ENCODE measurements at regions not wholly inside any gene's neighbourhood (a gene's known extent, or its start where the extent isn't known, plus 50 kb on each side); places are given as distances from the start of the nearest gene placed in this dataset.
"Not testable (repeated sequence)": the region's sequence is repeated elsewhere in the genome, so short reads cannot be mapped to it uniquely, and the experiment has no call there.

DNA sequence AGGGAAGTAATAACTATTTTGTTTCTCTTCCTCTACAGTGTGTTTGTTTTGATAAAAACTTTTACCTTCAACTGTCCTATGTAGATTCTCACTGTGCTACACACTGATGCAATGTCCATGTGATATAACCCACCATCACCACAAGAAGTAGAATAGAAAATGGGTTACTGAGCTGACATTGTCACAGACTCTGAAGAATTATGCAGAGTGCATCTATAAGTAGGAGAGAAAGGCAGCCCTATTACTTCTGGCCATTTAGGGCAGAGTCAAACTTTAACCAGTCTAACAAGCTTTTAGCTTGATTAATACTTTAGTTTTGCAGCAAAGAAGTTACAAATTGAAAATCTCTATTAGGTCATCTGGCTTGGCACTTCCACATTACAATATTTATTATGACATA, 354.0 kb upstream of the CDH8 start:
- DNase-seq (ENCODE audit: low read depth), result no peak

DNA sequence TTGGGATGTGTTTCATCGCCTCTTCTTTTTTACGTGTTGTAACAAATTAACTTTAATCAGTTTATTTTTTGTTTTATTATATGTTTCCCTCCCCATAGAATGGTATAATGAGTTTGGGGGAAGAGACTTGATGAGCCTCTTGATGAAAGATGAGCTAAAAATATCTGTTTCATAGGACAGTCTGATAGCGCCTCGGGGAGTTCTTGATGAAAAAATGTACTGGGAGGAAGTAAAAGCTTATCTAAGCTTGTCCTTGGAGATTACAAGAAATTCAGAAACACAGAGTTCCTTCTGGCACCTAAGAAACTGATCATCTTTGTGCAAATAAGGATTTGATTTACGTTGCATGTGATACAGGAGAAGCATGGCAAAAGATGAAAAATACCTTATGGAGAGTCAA, 350.2 kb upstream of the CDH8 start:
- DNase-seq (ENCODE audit: low read depth), result no peak

- no peak for DNase-seq (ENCODE audit: low read depth)
These were observed 347.7 kb upstream of the CDH8 start for GRCh38 chr16:62383941-62384340.

DNA sequence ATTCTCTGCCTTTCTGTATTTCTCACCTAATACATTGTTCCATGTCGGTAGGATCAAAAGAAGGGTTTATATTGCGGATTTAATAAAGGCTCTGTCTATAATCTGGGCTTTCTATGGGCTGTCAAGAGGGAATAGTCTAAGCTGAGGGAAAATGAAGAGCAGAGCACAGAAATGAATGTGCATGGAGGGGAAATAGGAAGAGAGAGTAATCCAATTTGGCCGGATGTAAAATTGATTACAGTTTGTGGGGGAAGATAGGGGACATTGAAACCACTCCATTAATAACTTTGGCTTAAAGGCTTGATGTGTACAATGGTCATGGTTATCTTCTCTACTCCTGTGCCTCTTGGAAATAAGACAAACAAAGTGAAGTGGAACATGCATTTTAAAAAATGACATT, 334.2 kb upstream of the CDH8 start:
- no peak for DNase-seq (ENCODE audit: low read depth)

DNA sequence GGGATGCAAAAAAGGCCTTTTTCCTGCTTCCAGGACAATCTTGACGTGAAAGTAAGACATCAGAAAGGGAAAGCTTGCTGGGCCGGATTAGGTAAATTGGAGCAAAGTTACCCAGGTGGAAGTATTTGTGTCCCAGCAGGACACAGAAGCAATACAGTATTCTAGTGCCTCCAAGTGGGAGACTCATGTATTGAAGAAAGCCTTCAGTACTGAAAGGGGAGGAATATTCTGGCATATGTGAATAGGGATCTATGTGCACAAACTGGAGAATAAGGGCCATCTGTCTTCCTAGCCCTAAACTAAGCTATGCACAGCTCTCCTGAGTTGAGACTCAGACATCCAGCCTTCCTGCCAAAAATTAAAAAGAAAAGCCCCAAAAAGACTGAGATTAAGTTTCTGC, 327.3 kb upstream of the CDH8 start:
- no peak for DNase-seq (ENCODE audit: low read depth)

DNA sequence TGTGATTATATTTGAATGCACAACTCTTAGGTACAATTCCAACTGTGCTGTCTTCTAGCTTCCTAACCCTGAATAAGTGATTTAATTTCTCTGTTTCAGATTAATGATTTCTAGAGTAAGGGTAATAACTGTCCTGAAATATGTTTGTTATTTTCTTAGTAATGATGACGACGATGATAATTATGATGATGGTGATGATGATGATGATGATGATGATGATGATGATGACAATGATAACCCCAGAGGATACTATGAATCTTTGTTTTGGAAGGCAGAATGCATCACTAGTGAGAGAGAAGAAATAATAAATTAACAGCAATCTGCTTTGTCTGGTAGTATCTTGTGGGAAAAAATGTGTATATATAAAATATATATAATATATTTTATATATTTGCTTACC, 317.1 kb upstream of the CDH8 start:
- DNase-seq (ENCODE audit: low read depth), result no peak

DNA sequence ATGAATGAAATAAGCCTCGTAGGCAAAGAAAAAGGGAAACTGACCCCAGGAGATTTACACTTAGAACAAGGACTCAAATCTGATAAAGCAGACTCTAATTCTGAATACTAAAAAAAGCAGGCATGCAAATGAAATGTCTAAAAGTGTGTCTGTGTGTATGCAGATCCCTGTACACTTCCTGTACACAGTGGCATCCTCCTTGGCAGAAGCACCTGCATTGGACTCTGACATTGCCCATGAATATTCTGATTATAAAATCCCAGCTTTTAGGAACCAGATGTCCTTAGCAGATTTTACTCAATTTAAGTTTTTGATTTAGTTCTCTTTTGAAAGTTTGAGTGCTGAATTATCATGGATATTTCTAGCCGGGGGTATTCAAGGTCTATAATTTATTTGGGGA, 306.0 kb upstream of the CDH8 start:
- DNase-seq (ENCODE audit: low read depth), result no peak

GRCh38 chr16:62335356-62335755, 299.1 kb upstream of the CDH8 start:
- no peak for DNase-seq (ENCODE audit: low read depth)

GRCh38 chr16:62321606-62322005, 285.4 kb upstream of the CDH8 start:
- DNase-seq (ENCODE audit: low read depth), result no peak

DNA sequence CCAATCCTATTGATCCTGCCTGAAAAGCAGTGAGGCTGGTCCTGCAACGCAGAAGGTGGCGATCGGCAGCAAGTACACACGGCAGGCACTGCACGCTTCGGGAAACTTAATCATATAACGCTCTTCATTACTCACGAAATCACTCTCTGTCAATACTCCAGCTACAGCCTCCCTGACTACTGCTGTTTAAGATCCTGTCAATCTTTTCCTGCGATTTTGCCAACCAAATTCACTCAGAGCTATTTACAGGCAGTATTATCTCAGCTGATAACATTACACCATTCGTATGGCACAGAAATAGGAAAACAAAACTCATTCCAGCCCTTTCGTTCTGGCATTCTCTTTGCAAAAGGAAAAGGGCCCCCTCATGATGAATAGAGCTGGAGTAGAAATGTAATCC, 262.4 kb upstream of the CDH8 start:
- DNase-seq (ENCODE audit: low read depth), result no peak

GRCh38 chr16:62294213-62294972, 258.2 kb upstream of the CDH8 start:
- DNase-seq (ENCODE audit: low read depth), result no peak

GRCh38 chr16:62288990-62289629, 252.9 kb upstream of the CDH8 start:
- no peak for DNase-seq (ENCODE audit: low read depth)

DNA sequence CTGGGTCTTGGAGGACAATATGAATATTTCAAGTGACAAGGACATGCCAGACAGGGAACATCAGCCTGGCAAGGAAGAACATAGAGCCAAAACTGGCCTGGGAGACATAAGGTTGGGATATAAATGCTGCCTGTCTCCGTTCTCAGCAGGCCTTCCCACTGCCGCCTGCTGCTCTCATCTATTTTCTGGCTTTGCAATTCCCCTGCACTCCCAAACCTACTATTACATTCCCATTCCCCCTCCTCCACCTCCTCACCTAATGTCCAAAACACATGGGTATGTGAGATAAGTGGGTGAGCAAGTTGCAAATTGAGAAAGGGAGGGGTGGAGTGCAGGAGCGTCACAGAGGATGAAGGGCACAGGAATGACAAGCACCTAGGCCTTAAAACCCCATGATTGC, 244.3 kb upstream of the CDH8 start:
- DNase-seq (ENCODE audit: low read depth), result no peak

GRCh38 chr16:62277942-62278341, 241.7 kb upstream of the CDH8 start:
- no peak for DNase-seq (ENCODE audit: low read depth)

DNA sequence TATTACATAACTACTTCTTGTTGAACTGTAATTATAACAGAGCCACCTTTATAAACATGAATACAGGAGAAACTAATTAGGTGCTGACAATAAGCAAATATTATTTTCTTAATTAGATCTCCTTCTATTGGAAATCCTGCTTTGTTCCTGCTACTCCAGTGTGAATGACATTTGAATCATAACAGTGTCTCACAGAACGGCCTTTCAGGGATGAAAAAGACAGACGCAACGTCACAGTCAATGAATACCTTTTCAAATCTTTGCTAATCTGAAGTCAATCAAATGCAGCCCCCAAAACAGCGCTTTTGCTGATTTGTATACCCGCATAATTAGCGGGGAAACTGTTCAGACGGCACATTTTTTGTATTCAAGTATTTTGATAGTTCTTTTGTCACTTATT, 240.4 kb upstream of the CDH8 start:
- no peak for DNase-seq (ENCODE audit: low read depth)

- no peak for DNase-seq (ENCODE audit: low read depth)
These were observed 235.8 kb upstream of the CDH8 start for GRCh38 chr16:62272035-62272434.

DNA sequence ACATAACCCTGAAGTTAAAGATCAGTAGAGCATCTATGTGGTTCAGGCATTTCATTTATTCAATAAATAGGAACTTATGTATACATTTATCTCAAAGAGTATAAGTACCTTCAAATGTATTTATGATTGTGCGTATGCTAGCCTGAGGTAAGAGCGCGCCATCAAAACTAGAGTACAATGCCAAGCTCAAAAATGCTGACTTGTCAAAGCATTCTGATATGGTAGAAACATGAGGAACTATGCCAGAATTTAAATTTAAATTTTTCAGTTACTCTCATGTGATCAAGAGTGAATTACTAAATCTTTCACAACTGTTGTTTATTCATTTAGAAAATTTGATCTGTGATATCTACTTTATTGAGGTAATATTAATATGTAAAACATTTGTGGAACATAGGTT, 225.5 kb upstream of the CDH8 start:
- no peak for DNase-seq (ENCODE audit: low read depth)

GRCh38 chr16:62258931-62259435, 222.7 kb upstream of the CDH8 start:
- not testable (repeated sequence) for DNase-seq (ENCODE audit: low read depth)

DNA sequence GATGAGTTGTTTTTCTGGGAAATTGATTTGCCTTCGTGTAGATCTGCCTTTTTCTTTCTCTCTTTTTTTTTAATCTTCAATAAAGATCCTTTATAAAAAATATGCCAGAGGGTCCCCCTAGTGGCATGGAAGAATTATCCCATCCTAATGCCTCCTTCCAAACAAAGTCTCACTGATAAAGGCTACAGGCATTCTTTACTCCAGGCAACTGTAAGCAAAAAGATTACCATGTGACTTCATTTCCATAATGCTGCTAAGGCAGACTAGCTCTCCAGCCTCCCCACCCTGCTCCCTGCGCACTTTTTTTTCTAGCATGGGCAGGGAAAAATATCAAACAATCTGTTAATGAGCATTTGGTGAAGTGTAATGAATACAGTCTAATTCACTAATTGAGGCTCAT, 220.2 kb upstream of the CDH8 start:
- DNase-seq (ENCODE audit: low read depth), result no peak

- DNase-seq (ENCODE audit: low read depth), result no peak
These were observed 218.6 kb upstream of the CDH8 start for GRCh38 chr16:62254847-62255246.

DNA sequence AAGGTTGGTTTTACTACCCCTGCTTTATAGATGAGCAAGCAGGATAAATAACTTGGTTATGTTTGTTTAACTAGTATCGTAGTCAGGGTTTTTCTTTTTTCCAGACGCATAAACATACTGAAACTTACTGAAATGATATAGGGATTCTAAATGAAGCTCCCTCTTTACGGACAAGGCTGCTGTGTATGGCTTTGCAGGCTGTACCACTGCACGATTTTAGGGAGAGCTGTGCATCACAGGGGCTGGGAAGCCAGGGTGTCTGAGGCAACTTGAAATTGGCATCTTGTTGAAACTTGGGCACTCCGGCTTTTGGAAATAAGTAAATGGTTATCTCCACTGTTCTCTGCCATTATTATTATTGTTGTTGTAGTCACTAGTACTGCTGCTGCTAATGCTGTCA, 218.1 kb upstream of the CDH8 start:
- no peak for DNase-seq (ENCODE audit: low read depth)

DNA sequence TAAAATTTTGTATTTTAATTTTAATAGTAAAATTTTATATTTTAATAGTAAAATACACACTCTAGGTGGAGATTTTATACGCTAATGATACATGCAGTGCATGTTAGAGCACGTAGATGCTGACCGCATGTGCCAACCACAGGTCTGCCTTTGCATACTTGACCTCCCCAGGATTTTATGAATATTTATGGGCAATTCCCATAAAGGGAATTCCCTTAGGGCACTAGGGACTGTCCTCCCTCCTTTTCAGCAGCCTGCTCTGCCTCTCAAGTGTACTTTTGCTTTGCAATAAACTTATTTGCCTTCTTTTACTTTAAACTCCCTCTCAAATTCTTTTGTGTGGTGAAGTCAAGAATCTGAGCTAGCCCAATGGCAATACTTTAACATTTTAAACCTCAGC, 217.7 kb upstream of the CDH8 start:
- no peak for DNase-seq (ENCODE audit: low read depth)

GRCh38 chr16:62249069-62249468, 212.8 kb upstream of the CDH8 start:
- DNase-seq (ENCODE audit: low read depth), result no peak

DNA sequence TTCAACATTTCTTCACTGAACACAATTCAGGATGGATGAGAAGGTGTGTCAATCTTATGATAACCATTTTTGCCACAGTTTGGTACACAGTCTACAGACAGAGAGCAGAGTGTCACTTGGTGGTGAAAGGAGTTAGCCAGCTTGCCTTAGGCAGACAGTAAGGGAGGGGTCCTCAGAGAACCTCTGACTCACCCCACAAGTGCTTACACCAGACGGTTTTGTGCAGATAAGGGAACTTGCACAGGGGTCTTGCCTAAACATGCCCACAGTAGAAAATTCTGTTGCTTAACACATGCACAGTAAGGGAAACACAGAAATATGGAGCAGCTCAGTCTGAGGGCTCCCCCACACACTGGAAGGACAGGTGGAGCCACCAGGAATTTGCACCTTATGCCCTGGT, 204.5 kb upstream of the CDH8 start:
- DNase-seq (ENCODE audit: low read depth), result no peak

All from amniotic epithelial cell (primary cell).